ENCODE measurements at regions not wholly inside any gene's neighbourhood (a gene's known extent, or its start where the extent isn't known, plus 50 kb on each side); places are given as distances from the start of the nearest gene placed in this dataset.

DNA sequence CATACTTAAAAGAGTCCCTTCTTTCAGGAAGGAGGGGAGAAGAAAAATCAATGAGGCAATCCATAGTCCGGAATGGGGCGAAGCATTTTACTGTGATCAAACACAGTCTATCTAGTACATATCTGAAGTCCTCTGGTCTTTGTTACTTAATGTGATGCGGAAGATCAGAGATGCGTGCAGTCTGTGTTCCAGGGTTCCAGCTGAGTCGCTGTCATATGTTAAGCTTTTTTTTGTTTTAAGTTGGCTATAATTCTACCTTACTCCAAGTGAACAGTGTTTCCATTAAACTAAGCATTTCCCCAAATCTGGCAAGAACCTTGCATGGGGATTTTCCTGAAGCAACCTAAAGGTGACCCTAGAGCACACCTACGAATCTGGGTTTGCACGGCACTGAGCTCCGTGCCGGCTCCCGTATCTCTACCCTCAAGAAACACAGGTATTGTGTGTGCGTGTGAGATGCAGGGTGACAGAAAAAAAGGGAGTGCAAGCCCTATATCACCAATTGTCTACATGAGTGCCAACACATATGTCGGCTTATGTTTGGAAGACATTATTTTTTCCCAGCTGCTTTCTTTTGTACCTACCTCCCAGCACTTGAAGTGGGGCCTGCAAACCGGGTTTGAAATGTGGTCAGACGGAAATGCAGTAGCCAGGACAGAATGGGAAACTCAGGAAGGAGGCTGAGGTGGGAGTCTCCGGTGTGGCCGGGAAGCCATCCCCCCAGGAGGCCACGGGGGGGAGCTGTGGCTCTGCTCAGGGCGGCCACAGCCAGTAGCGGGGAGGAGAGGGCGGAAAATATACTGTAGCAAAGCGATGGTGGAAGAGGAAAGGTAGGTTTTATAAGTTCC is 435.8 kb upstream of the MGMT start:
- DNase-seq (ENCODE audit: low read depth) = peak; percentile 47

DNA sequence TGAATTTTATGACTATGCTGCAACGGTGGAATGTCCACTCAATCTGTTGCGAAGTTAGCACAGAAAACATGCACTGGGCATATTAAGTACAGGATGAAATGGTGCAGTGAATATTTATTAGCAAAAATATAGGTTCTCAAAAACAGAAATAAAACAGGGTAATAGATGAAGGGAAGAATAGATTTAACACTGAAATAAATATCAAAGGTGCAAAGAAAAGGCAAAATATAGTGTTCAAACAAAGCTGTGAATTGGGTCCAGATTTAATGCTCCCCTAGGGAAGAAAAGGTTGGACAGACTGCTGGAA is 435.2 kb upstream of the MGMT start:
- DNase-seq (ENCODE audit: low read depth) = no peak

DNA sequence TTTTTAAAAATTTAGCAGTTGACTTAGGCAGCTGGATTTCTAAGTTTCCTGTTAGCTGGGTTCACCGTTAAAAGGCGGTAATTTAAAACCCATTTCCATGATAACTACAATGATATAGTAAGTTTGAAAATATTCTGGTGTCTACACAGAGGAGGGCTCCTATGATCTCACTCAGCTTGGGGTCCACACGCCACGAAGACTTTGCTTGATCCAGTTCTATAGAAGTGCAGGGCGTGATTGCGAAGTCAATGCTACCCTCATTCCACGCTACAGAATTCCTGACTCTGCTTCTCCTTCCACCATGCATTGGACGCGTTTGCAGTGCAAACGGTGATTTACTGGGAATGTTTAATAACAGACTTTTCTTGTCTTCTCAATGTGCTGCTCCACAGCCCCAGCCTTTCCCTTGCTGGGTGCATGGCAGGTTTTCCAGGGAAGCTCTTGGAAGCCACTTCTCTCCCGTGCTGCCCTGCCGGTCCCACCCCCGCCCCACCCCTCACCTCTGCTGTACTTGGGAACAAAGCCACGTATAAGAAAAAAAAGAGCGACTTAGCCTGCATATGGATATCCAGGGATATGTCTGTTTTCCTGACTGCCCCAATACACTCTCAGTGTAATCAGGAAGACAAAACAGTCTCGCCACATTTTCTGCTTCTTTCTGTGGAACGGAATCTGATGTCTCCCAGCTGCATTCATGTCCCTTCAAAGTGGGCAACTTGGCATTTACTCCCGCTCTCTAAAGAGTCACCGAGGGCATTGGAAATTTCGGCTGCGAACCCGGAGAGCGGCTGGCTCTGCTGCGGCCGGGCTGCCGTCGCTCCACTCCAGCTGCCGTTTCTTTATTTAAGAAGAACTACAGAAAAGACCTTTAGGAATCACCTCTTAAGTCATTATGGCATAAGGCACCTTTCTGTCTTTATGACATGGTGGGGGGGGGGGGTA is 434.4 kb upstream of the MGMT start:
- DNase-seq (ENCODE audit: low read depth) = no peak

DNA sequence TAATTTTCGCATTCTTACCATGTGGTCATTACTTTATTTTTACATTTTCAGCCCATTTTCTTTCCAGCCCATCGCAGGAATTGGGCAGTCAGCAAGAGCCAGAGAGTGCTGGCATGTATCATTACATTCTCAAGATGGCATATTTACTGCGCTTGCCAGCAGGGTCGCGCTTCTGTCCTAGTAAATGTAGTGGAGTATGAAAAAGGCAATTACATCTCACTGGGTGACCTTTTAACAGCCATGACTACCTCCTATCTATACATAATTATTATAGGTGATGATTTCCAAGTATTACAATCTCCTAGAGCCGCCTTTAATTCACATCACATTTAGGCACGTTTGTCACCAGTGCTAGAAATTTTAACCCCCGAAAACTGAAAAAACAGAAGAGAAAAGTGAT is 433.7 kb upstream of the MGMT start:
- no peak for DNase-seq (ENCODE audit: low read depth)

DNA sequence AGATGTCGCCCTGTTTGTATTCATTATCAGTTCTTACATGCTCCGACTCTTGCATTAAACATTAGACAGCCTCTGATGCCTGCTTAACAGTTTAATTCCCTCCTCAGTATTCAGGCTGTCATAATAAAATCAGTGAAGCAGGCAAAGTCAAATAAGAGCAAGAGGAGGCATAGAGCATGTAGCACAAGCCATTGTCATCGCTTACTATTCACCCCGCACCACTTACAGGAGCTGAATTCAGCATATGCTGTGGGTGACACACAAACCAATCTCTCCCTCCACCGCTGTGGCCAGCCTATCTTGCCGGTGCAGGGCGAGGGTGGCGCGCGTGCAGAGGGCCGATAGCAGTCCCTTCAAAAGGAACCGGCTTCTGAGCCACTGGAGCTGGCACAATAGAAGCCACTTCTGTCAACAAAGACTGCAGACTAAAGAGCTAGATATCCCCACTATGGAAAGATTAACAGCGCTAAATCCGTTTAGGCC is 433.2 kb upstream of the MGMT start:
- no peak for DNase-seq (ENCODE audit: low read depth)

DNA sequence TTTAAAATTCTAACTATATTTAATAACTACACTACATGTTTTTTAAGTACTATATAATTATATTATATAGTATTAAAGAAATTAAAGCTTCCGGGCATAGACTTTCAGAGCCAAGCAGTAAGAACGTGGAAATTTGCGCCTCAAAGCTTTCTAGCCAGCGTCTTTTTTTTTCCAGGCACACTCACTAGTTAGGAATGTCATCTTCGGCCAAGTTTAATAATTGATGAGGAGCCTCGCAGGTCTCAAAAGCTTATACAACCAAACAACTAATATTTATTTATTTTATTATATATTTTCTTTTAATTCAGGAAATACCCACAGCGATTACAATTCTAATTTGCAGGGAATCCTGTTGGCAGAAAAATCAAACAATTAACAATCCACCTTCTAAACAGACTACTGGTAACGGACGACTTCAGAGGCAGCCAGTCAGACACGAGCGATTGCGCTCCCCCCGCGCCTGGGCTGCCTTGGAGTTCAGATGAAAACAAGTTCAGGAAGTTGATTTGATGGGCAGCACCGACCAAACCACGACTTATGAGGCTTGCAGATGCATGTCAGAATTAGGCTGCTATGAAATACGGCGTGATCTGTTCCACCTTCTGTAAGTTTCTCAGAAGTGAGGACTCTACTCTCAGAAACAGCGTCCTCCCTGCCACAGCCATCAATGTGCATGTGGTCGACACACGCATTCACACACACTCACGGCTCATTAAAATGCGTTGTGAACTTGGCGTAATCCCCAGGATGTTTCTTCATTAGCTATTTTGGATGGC is 431.8 kb upstream of the MGMT start:
- DNase-seq (ENCODE audit: low read depth) = no peak

DNA sequence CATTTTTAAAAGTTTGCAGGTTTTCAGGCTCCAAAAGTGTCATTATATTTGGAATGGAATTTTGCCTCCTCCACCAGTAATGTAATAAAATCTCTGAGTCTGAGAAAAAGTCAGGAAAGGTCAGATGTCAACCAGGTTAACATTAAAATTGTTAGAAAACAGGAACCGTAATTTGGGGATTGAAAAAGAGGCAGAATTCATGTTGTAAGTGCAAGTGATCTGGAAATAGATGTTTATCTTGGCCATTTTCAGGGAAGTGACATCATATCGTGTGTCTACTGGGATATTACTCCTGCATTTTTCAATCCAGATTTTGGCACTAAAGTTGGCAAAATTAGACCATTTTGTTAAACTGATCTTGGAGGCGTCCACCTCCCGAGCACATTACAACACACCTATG is 428.5 kb upstream of the MGMT start:
- DNase-seq (ENCODE audit: low read depth) = no peak

DNA sequence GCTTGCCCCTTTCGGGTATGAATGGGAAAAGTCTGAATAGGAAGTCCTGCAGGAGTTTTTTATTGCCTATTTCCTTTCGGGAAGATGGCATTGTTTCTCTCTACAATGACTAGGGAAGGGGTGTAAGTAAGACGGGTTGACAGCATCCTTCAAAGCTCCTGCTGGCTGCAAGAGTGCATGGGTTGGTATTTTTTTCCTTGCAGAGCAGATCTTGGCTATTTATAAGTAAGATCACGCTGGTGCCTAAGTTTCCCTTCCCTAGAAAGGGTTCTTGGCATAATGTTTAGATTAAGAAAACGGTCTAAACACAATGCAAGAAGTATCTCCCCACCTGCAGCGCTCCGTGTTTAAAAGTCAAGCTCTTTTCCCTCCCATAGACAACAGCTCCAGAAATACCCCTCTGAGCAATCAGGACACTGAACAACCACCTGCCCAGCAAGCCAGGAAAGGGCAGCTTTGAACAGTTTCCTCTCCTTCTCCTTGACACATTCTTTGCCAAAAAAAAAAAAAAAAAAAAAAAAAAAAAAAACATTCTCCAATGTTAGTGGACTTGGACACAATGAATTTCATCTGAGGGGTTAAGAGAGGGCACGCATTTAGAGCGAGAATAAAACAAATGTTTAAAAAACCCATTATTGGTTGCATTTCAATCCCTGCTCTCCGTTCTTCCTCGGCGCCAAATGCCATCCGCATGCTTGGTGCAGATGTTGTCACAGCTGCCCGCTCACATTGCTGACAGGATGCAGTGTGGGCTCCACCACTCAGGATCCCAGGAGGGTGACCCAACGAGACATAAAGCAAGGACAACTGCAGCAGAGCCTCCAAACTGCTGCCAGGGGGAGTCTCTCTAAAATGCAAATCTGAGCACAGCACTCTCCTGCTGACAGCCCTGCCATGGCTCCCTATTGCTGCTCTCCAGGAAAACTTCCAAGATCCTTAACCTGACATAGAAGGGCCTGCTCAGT is 427.4 kb upstream of the MGMT start:
- DNase-seq (ENCODE audit: low read depth) = no peak

DNA sequence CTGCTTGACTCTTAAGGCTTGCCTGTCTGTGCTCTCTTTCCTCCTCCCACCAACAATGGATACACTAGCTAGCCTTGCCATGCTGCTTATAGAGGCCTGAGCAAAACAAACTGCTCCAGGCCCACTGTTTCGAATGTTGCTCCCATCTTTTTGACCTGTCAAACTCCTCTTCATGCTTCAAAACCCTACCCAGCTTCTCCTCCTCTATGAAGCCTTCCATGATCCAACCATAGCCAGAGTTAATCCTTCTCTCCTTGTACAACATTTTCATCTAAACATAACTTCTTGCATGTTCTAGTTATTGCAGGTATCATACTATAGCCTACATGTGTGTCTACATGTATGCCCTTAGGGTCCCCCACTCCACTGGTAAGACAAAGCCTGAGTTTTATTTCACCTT is 426.7 kb upstream of the MGMT start:
- no peak for DNase-seq (ENCODE audit: low read depth)

DNA sequence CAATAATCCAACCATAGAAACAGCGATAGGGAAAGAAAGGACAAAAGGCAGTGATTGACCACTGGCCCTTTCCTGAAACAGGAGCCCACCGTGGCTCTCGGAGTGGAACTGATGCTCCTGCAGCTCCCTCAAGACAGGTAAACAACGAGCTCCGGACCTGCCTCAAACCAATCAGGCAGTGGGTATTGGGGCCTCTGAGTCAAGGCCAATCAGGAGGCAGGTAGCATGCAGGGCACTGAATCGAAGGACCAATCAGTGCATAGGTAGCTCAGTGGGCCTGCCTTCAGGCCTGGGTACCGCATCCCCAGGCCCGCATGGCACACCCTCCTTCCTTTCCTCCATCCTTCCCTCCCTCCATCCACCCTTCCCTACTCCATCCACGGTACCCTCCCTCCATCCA is 425.1 kb upstream of the MGMT start:
- no peak for DNase-seq (ENCODE audit: low read depth)

DNA sequence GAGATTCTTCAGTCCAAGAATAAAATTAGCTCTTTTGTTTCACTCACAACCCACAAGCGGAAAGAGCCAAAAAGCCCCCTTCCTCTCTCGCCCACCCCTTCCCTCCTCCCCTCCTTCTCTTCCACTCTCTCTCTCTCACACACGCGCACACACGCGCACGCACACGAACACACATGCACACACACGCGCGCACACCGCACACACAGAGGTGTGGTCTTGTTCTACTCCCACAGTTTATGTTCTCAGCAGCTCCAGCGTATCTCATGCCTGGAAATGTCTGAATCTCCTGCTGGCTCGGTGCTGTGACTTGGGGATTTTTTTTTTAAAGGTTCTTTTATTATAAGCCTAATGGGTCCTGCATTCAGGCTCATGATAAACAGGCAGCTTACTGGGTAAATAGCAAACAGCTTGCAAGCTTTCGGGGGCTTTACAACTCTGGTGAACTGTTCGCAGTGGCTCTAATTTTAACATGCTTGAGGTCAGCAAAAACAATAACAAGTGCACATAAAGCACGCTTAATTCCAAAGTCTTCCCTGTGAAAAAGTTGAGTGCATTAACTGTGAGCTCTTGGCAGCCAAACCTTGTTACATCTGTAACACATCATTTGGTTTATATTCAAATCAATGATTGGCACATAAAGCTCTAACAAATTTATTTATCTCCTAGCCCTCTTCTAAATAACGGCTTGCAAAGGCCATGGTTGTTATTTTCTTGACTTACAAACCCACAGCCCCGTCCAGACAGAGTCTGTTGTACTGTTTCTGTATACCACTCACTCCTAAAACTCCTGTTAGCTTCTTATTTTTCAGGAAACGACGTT is 424.1 kb upstream of the MGMT start:
- no peak for DNase-seq (ENCODE audit: low read depth)

DNA sequence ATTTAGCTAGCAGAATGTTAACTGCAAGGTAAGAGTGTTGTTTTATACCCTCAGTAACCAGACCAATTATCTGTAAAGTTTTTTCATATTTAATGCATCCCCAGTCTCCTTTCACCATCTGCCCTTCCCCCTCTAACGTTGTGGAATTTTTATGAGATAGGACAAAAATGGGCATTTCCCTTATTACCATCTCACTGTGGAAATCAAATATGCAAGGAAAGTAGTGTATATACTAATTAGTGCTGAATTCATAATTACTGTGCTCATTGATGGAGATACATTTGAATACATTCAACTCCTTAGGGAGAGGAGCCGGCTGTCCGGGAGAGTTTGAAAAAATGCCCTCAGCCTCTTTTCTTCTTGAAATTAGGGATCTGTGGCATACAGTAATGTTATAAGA is 423.4 kb upstream of the MGMT start:
- no peak for DNase-seq (ENCODE audit: low read depth)

DNA sequence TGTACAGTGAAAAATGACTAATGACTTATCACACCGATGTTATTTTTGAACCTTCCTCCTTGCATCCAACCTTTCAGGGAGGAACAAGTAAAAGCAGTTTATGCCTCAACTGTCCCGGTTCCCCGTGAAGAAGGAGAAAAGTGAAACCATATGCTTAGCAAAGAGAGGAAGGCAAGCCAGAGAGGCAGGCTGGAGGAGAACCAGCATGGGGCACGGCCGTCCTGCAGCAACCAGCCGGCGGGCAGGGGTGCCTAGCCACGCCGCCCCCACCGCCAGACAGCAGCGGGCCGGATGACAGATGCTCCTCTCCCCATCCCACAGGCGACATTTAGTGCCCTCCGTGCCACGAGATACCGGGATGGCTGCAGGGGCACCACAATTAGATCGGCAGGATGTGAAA is 421.4 kb upstream of the MGMT start:
- DNase-seq (ENCODE audit: low read depth) = no peak

DNA sequence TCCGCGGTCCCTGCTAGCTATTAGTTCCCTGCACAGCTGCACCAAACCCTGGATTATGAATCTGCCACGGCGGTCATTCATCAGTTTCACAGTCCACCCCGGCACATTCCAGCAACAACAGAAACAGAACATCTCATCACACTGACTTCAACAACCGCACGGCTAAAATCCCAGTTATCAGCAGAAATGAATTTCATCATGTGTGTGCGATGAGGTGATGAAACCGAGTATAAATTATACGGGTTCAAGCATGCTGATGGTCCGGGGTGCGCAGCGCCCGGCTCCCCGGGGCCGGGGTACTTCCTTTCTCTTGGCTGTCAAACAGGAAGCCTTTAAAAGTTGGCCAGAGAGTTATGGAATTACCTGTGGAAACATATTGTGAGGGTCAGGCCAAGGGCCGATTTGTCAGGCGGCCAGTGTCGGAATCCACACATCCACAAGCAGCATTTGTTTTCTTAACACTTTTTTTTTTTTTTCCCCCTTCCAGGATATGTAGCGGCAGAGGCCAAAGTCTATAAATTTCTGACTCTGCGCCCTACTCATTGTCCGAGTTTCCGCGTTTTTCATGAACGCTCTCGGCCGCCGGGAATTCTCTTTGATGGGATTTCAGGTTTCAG is 420.9 kb upstream of the MGMT start:
- DNase-seq (ENCODE audit: low read depth) = no peak

DNA sequence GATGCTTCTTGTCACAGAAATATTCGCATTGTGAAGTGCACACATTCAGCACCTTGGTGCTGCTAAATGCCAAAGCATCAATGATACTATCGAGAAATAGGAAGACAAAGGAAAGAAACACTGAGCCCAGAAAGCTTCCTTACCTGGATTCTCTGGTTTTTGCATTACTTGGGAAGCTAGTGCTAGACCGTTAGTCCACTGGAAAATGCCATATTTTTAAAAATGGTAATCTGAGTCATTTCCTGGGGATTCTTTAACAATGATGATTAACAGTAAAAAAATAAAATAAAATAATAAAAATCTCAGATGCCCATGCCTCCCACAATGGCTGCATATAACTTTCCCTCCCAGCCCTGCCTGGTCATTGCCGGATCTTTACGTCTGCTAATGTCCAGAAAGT is 420.1 kb upstream of the MGMT start:
- DNase-seq (ENCODE audit: low read depth) = no peak

DNA sequence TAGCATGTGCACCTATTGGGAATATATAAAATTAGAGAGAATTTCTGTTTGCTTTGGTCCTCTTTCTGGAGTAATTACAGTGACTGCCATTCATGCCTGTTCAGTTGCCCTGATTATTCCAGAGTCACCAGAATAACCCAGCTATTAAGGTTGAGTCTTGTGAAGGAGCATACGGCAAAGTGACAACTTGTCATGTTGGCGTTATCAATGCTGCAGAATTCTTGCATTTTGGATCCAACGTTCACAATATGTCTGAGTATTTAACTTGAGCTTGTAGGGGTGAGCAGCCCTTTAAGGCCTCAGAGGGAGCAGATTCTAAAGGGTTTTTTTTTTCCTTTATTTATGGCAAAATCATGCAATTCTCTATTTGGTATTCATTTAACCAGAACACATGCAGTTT is 419.4 kb upstream of the MGMT start:
- no peak for DNase-seq (ENCODE audit: low read depth)

DNA sequence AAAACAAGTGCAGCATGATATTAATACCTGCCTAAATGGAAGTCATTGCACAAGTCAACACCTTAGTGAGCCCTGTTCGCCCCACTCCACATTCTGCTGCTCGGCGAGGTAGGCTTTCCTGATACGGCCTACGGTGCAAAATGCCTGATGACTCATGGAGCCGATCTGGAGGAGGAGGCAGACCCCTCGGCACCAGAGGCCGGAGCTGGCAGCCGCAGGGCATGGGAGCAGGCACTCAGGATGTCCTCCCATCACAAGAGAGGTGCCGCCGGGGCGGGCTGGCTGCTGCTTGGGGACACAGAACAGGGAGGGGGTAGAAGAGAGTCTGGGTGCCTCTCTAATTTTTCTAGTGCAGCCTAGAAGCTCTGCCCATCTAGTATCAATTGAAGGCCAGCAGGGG is 418.5 kb upstream of the MGMT start:
- DNase-seq (ENCODE audit: low read depth) = peak; percentile 36

DNA sequence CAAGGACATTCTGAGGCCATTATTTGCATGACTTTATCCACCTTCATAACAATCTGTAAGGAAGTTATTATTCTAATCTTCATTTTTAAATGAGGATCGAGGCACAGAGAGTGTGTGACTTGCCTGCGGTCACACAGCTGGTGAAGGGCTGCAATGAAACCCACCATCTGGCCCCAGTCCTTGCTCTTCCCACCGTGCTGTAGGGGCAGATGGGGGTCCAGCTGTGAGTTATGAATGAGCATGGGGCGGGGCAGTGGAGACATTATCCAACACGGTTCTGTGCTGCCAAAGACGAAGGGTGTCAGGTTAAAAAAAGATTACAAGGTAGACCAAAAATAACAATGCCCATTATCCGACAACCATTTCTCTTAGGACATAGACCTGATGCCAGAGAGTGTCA is 417.5 kb upstream of the MGMT start:
- DNase-seq (ENCODE audit: low read depth) = no peak

DNA sequence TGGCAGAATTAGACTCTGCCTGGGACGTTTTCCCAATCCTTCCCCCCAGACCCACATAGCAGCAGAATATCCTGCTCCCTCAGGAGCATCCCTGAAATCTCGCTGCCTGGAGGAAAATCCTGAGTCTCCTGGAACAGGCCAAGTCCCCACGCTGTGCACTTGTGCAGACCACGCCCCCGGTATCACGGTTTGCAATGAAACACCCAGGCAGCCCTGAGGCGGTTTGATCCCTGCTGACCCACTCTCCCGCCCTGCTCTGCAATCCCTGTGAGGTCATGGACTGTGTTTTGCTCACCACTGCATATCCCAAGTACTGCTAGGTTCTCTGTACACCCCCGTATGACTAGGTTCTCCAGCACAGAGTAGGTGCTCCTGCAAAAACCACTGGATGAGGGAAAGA is 411.8 kb upstream of the MGMT start:
- no peak for DNase-seq (ENCODE audit: low read depth)
